Ascending aorta (tissue), 2 donors: ENCODE measurements at regions not wholly inside any gene's neighbourhood (a gene's known extent, or its start where the extent isn't known, plus 50 kb on each side); places are given as distances from the start of the nearest gene placed in this dataset.
"Not testable (repeated sequence)": the region's sequence is repeated elsewhere in the genome, so short reads cannot be mapped to it uniquely, and the experiment has no call there.

Experiments used
- DNase-seq, 2 donors: peaks; one replicate each; pipeline ENCODE4 v3.0.0-alpha.2; 2019; ENCODE audit warnings: low spot score in 2 of 2
- H3K27ac ChIP-seq, 2 donors: fragments of 200-600 bp; sonication (generic); one replicate each; pipeline ENCODE4 v1.5.1; 2016 to 2017; ENCODE audit warnings: mild to moderate bottlenecking in 1 of 2
- H3K27me3 ChIP-seq: fragments of 200-600 bp; sonication (generic); one replicate; pipeline ENCODE4 v1.5.1; 2017
- H3K36me3 ChIP-seq, 2 donors: fragments of 200-600 bp; sonication (generic); one replicate each; pipeline ENCODE4 v1.5.1; 2016
- H3K4me1 ChIP-seq, 2 donors: fragments of 200-600 bp; sonication (generic); one replicate each; pipeline ENCODE4 v1.5.1; 2016 to 2017; ENCODE audit warnings: mild to moderate bottlenecking in 1 of 2
- H3K4me3 ChIP-seq, 2 donors: fragments of 200-600 bp; sonication (generic); one replicate each; pipeline ENCODE4 v1.5.1; 2016 to 2017; ENCODE audit warnings: mild to moderate bottlenecking in 1 of 2
- H3K9me3 ChIP-seq, 2 donors: fragments of 200-600 bp; sonication (generic); one replicate each; pipeline ENCODE4 v1.5.1; 2016
- CTCF ChIP-seq, 3 experiments: fragments of 200-600 bp in 2 of 3; fragments of 450-650 bp in 1 of 3; sonication (generic) in 2 of 3; IDR thresholded peaks; one replicate each; pipeline ENCODE4 v1.5.1; 2016 to 2019; ENCODE audit warnings: antibody characterized with exemption in 3 of 3, mild to moderate bottlenecking in 1 of 3, moderate library complexity in 1 of 3
- intact Hi-C: fragments of 100-400 bp; cut with DNase I; formaldehyde crosslinking; loops from one replicate; pipeline ENCODE4 v1.15.1; 2023

- Histone ChIP-seq H3K27me3 (no peaks in the 10 kb centered on the region), H3K4me3 (no peak overlapping the region), H3K36me3 (no peaks in the 10 kb centered on the region), H3K4me1 (no peaks in the 10 kb centered on the region), H3K27ac (no peak overlapping the region), H3K9me3 (no peaks in the 10 kb centered on the region)
- no peak for DNase-seq
- no peak for TF ChIP-seq CTCF (IDR thresholded peaks at IDR 0.05)
- intact Hi-C loops: no loop called here
Measured at GRCh38 chr12:85623763-85624162, 212.4 kb downstream of the RASSF9 start.

GRCh38 chr12:85625467-85625866 lies 210.7 kb downstream of the RASSF9 start:
- intact Hi-C loops: no loop called here
- H3K27me3 ChIP-seq: no peaks in the 10 kb centered on the region
- H3K36me3 ChIP-seq: no peaks in the 10 kb centered on the region
- no peaks in the 10 kb centered on the region for H3K4me1 ChIP-seq
- H3K9me3 ChIP-seq: no peaks in the 10 kb centered on the region
- DNase-seq: no peak
- H3K4me3 ChIP-seq: no peak overlapping the region
- TF ChIP-seq CTCF (IDR thresholded peaks at IDR 0.05): no peak
- H3K27ac ChIP-seq: no peak overlapping the region

- Histone ChIP-seq H3K4me3 (no peak overlapping the region), H3K27ac (no peak overlapping the region), H3K36me3 (no peaks in the 10 kb centered on the region), H3K4me1 (no peaks in the 10 kb centered on the region), H3K27me3 (no peaks in the 10 kb centered on the region), H3K9me3 (no peaks in the 10 kb centered on the region)
- no peak for DNase-seq
- intact Hi-C loops: no loop called here
- TF ChIP-seq CTCF (IDR thresholded peaks at IDR 0.05): no peak
Measured at GRCh38 chr12:85626001-85626783, 210.0 kb downstream of the RASSF9 start.

GRCh38 chr12:85626784-85627171 lies 209.4 kb downstream of the RASSF9 start:
- Histone ChIP-seq H3K27ac (no peak overlapping the region), H3K4me3 (no peak overlapping the region), H3K4me1 (no peaks in the 10 kb centered on the region), H3K36me3 (no peaks in the 10 kb centered on the region), H3K9me3 (no peaks in the 10 kb centered on the region), H3K27me3 (no peaks in the 10 kb centered on the region)
- no peak for TF ChIP-seq CTCF (IDR thresholded peaks at IDR 0.05)
- DNase-seq: no peak
- intact Hi-C loops: no loop called here

GRCh38 chr12:85627584-85627983 lies 208.6 kb downstream of the RASSF9 start:
- DNase-seq: no peak
- no peaks in the 10 kb centered on the region for H3K36me3 ChIP-seq
- TF ChIP-seq CTCF (IDR thresholded peaks at IDR 0.05): no peak
- no peak overlapping the region for H3K4me3 ChIP-seq
- H3K27ac ChIP-seq: no peak overlapping the region
- H3K27me3 ChIP-seq: no peaks in the 10 kb centered on the region
- H3K9me3 ChIP-seq: no peaks in the 10 kb centered on the region
- intact Hi-C loops: no loop called here
- no peaks in the 10 kb centered on the region for H3K4me1 ChIP-seq

- H3K9me3 ChIP-seq, H3K27ac ChIP-seq, H3K27me3 ChIP-seq, intact Hi-C loops, H3K4me3 ChIP-seq, DNase-seq, H3K4me1 ChIP-seq, H3K36me3 ChIP-seq: not testable (repeated sequence)
Measured at GRCh38 chr12:85628562-85628961, 207.6 kb downstream of the RASSF9 start.
